GM23338 (cell line): ENCODE measurements at regions not wholly inside any gene's neighbourhood (a gene's known extent, or its start where the extent isn't known, plus 50 kb on each side); places are given as distances from the start of the nearest gene placed in this dataset.

Experiments used
- EZH2 ChIP-seq: fragments of 200-600 bp; sonication (generic); IDR thresholded peaks from one replicate; pipeline ENCODE4 v1.8.0; 2017; ENCODE audit warnings: antibody characterized with exemption, mild to moderate bottlenecking, low read depth; ENCODE audit not compliant: unreplicated experiment
- STAT1 ChIP-seq: IDR thresholded peaks from one replicate; pipeline ENCODE4 v1.6.1; 2016; ENCODE audit warnings: antibody characterized with exemption; ENCODE audit not compliant: unreplicated experiment
- ZNF331 ChIP-seq: fragments of 250-450 bp; sonication (Bioruptor Pico); IDR thresholded peaks from 2 replicates; pipeline ENCODE4 v1.5.0; 2020; ENCODE audit warnings: low read depth, mild to moderate bottlenecking, moderate library complexity
- TF ChIP-seq, protein P1 (sequence below): fragments of 250-450 bp; sonication (Bioruptor Pico); IDR thresholded peaks from 2 replicates; pipeline ENCODE4 v1.5.0; 2020; ENCODE audit warnings: mild to moderate bottlenecking, moderate library complexity
- TF ChIP-seq, protein P2 (sequence below): IDR thresholded peaks from 2 replicates; pipeline ENCODE4 v1.6.1; 2016; ENCODE audit warnings: antibody characterized with exemption
- TF ChIP-seq, protein P3 (sequence below): IDR thresholded peaks from one replicate; pipeline ENCODE4 v1.6.1; 2018; ENCODE audit warnings: antibody characterized with exemption; ENCODE audit not compliant: unreplicated experiment

DNA sequence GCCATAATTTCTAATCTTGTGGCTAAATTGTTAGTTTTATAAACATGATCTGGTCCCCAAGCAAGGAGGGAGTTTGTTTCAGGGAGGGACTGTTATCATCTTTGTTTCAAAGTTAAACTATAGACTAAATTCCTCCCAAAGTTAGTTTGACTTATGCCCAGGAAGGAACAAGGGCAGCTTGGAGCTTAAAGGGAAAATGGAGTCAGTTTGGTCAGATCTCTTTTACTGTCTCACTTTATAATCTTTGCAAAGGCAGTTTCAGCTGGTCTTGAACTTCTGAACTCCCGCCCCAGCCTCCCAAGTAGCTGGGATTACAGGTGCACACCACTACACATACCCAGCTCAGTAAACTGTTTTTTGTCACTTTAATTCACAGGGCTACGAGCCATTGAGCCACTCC is 214.7 kb downstream of the ZNF674 start (continued):
- TF ChIP-seq, protein P1, sequence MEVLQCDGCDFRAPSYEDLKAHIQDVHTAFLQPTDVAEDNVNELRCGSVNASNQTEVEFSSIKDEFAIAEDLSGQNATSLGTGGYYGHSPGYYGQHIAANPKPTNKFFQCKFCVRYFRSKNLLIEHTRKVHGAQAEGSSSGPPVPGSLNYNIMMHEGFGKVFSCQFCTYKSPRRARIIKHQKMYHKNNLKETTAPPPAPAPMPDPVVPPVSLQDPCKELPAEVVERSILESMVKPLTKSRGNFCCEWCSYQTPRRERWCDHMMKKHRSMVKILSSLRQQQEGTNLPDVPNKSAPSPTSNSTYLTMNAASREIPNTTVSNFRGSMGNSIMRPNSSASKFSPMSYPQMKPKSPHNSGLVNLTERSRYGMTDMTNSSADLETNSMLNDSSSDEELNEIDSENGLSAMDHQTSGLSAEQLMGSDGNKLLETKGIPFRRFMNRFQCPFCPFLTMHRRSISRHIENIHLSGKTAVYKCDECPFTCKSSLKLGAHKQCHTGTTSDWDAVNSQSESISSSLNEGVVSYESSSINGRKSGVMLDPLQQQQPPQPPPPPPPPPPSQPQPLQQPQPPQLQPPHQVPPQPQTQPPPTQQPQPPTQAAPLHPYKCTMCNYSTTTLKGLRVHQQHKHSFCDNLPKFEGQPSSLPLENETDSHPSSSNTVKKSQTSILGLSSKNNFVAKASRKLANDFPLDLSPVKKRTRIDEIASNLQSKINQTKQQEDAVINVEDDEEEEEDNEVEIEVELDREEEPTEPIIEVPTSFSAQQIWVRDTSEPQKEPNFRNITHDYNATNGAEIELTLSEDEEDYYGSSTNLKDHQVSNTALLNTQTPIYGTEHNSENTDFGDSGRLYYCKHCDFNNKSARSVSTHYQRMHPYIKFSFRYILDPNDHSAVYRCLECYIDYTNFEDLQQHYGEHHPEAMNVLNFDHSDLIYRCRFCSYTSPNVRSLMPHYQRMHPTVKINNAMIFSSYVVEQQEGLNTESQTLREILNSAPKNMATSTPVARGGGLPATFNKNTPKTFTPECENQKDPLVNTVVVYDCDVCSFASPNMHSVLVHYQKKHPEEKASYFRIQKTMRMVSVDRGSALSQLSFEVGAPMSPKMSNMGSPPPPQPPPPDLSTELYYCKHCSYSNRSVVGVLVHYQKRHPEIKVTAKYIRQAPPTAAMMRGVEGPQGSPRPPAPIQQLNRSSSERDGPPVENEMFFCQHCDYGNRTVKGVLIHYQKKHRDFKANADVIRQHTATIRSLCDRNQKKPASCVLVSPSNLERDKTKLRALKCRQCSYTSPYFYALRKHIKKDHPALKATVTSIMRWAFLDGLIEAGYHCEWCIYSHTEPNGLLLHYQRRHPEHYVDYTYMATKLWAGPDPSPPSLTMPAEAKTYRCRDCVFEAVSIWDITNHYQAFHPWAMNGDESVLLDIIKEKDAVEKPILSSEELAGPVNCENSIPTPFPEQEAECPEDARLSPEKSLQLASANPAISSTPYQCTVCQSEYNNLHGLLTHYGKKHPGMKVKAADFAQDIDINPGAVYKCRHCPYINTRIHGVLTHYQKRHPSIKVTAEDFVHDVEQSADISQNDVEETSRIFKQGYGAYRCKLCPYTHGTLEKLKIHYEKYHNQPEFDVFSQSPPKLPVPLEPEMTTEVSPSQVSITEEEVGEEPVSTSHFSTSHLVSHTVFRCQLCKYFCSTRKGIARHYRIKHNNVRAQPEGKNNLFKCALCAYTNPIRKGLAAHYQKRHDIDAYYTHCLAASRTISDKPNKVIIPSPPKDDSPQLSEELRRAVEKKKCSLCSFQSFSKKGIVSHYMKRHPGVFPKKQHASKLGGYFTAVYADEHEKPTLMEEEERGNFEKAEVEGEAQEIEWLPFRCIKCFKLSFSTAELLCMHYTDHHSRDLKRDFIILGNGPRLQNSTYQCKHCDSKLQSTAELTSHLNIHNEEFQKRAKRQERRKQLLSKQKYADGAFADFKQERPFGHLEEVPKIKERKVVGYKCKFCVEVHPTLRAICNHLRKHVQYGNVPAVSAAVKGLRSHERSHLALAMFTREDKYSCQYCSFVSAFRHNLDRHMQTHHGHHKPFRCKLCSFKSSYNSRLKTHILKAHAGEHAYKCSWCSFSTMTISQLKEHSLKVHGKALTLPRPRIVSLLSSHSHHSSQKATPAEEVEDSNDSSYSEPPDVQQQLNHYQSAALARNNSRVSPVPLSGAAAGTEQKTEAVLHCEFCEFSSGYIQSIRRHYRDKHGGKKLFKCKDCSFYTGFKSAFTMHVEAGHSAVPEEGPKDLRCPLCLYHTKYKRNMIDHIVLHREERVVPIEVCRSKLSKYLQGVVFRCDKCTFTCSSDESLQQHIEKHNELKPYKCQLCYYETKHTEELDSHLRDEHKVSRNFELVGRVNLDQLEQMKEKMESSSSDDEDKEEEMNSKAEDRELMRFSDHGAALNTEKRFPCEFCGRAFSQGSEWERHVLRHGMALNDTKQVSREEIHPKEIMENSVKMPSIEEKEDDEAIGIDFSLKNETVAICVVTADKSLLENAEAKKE (CRISPR knock-in tag) = no peak
- TF ChIP-seq STAT1 (no peak), EZH2 (no peak), ZNF331 (no peak)
- TF ChIP-seq, protein P2, sequence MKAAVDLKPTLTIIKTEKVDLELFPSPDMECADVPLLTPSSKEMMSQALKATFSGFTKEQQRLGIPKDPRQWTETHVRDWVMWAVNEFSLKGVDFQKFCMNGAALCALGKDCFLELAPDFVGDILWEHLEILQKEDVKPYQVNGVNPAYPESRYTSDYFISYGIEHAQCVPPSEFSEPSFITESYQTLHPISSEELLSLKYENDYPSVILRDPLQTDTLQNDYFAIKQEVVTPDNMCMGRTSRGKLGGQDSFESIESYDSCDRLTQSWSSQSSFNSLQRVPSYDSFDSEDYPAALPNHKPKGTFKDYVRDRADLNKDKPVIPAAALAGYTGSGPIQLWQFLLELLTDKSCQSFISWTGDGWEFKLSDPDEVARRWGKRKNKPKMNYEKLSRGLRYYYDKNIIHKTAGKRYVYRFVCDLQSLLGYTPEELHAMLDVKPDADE = no peak
- TF ChIP-seq, protein P3, sequence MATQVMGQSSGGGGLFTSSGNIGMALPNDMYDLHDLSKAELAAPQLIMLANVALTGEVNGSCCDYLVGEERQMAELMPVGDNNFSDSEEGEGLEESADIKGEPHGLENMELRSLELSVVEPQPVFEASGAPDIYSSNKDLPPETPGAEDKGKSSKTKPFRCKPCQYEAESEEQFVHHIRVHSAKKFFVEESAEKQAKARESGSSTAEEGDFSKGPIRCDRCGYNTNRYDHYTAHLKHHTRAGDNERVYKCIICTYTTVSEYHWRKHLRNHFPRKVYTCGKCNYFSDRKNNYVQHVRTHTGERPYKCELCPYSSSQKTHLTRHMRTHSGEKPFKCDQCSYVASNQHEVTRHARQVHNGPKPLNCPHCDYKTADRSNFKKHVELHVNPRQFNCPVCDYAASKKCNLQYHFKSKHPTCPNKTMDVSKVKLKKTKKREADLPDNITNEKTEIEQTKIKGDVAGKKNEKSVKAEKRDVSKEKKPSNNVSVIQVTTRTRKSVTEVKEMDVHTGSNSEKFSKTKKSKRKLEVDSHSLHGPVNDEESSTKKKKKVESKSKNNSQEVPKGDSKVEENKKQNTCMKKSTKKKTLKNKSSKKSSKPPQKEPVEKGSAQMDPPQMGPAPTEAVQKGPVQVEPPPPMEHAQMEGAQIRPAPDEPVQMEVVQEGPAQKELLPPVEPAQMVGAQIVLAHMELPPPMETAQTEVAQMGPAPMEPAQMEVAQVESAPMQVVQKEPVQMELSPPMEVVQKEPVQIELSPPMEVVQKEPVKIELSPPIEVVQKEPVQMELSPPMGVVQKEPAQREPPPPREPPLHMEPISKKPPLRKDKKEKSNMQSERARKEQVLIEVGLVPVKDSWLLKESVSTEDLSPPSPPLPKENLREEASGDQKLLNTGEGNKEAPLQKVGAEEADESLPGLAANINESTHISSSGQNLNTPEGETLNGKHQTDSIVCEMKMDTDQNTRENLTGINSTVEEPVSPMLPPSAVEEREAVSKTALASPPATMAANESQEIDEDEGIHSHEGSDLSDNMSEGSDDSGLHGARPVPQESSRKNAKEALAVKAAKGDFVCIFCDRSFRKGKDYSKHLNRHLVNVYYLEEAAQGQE = no peak
